ENCODE measurements at regions not wholly inside any gene's neighbourhood (a gene's known extent, or its start where the extent isn't known, plus 50 kb on each side); places are given as distances from the start of the nearest gene placed in this dataset.
"Not testable (repeated sequence)": the region's sequence is repeated elsewhere in the genome, so short reads cannot be mapped to it uniquely, and the experiment has no call there.

DNA sequence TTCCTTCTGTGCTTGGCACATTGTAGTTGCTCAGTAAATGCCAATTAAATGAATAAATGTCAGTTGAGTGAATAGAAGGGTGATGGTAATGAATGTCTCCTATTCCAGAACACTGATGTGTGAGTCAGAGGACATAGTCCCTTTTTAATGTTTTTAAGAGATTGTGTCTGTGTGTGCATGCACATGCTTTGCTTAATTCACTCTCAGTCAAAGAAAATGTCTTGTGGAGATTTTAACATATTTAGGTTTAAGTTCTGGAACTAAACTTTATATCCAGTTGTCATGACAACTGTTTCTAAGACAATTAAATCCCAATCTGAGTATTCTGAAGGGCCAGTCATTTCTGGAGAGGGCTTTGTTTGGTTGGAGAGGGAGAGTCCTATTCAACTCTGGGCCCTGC, 255.3 kb upstream of the CDH11 start:
- H3K4me3 ChIP-seq (ENCODE audit: low read depth, low read length), result no peak overlapping the region
- TF ChIP-seq, protein P1, sequence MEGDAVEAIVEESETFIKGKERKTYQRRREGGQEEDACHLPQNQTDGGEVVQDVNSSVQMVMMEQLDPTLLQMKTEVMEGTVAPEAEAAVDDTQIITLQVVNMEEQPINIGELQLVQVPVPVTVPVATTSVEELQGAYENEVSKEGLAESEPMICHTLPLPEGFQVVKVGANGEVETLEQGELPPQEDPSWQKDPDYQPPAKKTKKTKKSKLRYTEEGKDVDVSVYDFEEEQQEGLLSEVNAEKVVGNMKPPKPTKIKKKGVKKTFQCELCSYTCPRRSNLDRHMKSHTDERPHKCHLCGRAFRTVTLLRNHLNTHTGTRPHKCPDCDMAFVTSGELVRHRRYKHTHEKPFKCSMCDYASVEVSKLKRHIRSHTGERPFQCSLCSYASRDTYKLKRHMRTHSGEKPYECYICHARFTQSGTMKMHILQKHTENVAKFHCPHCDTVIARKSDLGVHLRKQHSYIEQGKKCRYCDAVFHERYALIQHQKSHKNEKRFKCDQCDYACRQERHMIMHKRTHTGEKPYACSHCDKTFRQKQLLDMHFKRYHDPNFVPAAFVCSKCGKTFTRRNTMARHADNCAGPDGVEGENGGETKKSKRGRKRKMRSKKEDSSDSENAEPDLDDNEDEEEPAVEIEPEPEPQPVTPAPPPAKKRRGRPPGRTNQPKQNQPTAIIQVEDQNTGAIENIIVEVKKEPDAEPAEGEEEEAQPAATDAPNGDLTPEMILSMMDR (IDR thresholded peaks at IDR 0.05; ENCODE audit: low read depth, low read length, missing control alignments), result no peak
- in situ Hi-C loops (cut with HindIII; ENCODE audit: low sequenced_read_pairs), result no loop called here
- DNase-seq (ENCODE audit: low read depth), result no peak

DNA sequence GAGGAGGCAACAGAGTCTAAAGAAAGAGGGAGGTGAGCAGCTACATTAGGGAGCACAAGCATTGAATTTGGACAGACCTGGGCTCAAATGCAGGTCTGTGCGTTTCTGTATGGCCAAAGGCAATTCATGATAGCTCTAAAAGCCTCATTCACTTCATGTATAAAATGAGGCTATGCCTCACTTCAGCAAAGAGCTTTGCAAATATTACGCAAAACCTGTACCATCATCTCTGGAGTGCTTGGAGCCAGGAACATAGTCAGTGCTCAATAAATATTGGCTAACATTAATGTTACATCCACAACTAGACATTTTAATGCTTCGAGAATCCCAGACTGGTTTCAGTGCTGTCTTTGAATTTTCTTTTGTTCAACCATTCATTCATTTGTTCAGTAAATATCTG, 254.7 kb upstream of the CDH11 start:
- DNase-seq (ENCODE audit: low read depth), result no peak
- H3K4me3 ChIP-seq (ENCODE audit: low read depth, low read length), result no peak overlapping the region
- in situ Hi-C loops (cut with HindIII; ENCODE audit: low sequenced_read_pairs), result no loop called here
- TF ChIP-seq, protein P1 (IDR thresholded peaks at IDR 0.05; ENCODE audit: low read depth, low read length, missing control alignments), result no peak

DNA sequence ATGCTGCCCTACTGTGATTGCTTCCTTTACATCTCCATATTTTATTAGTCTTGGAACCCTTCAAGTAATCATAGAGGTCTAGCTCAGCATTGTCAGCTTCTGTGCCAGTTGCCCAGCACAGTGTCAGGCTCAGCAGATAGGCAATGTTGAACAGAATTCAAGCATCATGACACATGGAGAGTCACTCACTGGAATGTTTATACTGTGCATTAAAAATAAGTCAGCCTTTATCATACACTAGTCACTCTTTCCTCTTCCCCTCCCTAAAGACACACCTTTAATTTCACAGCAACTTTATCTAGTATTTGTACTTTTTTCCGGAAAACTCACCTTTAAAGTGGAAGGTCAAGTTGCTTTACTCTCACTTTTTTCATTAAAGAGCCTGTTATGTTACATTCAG, 253.8 kb upstream of the CDH11 start:
- TF ChIP-seq, protein P1 (IDR thresholded peaks at IDR 0.05; ENCODE audit: low read depth, low read length, missing control alignments), result no peak
- DNase-seq (ENCODE audit: low read depth), result no peak
- H3K4me3 ChIP-seq (ENCODE audit: low read depth, low read length), result no peak overlapping the region
- in situ Hi-C loops (cut with HindIII; ENCODE audit: low sequenced_read_pairs), result no loop called here

DNA sequence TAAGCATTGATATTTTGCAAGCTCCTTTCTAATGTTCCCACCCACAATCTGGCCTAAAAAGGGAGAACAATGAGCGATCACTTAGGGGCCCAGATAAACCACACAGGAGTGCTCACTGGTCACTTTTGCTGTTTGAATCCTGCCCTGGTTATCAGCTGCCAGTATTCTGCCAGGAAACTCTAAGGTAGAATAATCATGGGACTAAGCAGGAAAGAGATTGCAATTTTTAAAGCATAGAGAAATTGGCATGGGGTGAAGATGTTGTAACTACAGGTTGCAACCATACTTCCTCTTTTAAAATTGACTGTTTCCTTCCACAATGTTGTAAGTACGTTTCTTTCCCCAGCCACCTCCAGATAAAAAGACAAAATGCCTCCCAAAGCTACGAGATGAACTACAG, 251.2 kb upstream of the CDH11 start:
- no peak overlapping the region for H3K4me3 ChIP-seq (ENCODE audit: low read depth, low read length)
- in situ Hi-C loops (cut with HindIII; ENCODE audit: low sequenced_read_pairs), result no loop called here
- no peak for DNase-seq (ENCODE audit: low read depth)
- TF ChIP-seq, protein P1 (IDR thresholded peaks at IDR 0.05; ENCODE audit: low read depth, low read length, missing control alignments), result no peak

DNA sequence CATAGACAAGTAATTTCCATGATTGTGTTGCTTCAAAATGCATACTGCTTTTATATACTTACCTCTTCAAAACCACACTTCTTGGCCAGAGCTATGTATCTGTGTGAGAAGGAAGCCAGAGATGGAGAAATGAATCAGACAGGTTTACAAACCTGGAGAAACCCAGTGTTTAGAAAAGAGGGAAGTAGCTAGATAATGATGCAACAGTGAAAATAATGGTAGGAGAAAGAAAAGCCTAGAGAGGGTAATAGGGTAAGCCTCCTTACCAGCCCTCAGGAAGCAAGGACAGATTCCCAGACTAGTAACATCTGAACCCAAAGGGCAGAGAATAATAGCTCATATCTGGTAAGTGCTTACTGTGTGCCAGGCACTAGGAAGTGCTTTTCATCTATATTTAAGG, 250.3 kb upstream of the CDH11 start:
- TF ChIP-seq, protein P1 (IDR thresholded peaks at IDR 0.05; ENCODE audit: low read depth, low read length, missing control alignments), result no peak
- H3K4me3 ChIP-seq (ENCODE audit: low read depth, low read length), result no peak overlapping the region
- DNase-seq (ENCODE audit: low read depth), result no peak
- in situ Hi-C loops (cut with HindIII; ENCODE audit: low sequenced_read_pairs), result no loop called here

DNA sequence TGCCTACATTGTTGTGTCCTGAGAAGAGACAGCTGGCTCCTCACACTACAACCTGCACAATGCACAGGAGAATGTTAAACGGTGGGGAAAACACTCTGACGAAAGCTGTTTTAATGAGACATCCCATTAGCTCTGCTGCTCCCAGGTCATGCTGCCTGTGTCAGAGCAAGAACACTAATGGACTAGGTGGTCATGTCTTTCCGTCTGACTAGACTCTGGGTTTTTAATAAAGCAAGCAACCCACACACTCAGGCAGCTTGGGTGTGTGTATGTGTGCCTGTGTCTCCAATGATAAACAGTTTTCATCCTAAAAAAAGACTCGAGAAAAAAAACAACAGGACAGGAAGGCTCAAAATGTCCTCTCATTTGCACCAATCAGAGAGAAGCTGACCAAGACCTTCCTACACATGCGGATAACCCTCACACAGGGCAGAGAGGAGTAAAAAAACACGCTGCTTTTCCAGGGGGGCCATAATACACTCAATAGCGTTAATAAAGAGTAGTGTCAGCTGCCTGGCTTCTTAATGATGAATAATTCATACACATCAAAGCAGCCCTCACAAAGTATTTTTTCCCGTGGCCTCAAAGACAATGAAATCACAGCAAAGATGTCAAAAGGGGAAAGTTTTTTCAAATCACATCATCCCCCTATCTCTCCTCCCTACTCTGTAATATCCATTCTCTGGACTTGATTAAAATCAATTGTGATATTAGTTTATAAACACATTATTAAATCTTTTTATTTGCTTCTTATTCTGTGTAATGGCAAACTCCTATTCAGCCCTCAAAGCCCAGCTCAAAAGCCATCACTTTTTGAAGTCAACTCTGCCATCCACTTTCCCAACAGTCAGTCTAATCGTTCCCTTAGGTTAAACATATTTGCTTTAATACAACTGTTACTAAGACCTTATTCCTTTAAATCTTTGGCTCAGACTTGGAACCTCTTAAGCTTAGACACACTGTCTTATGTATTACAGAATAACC, 244.2 kb upstream of the CDH11 start:
- in situ Hi-C loops (cut with HindIII; ENCODE audit: low sequenced_read_pairs), result no loop called here
- DNase-seq (ENCODE audit: low read depth), result no peak
- H3K4me3 ChIP-seq (ENCODE audit: low read depth, low read length), result no peak overlapping the region
- TF ChIP-seq, protein P1 (IDR thresholded peaks at IDR 0.05; ENCODE audit: low read depth, low read length, missing control alignments), result no peak

DNA sequence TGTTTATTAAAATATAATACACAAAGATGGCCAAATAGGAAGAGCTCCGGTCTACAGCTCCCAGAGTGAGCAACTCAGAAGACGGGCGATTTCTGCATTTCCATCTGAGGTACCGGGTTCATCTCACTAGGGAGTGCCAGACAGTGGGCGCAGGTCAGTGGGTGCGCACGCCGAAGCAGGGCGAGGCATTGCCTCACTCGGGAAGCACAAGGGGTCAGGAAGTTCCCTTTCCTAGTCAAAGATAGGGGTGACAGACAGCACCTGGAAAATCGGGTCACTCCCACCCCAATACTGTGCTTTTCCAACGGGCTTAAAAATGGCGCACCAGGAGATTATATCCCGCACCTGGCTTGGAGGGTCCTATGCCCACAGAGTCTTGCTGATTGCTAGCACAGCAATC, 234.9 kb upstream of the CDH11 start:
- in situ Hi-C loops (cut with HindIII; ENCODE audit: low sequenced_read_pairs); H3K4me3 ChIP-seq (ENCODE audit: low read depth, low read length); DNase-seq (ENCODE audit: low read depth): not testable (repeated sequence)

Measured in astrocyte of the cerebellum (primary cell).